Urinary bladder (tissue), 3 donors: ENCODE measurements at regions not wholly inside any gene's neighbourhood (a gene's known extent, or its start where the extent isn't known, plus 50 kb on each side); places are given as distances from the start of the nearest gene placed in this dataset.

ENCODE experiments used
- DNase-seq: peaks from one replicate; pipeline ENCODE4 v3.0.0-alpha.2; 2015; ENCODE audit errors: extremely low spot score
- H3K27ac ChIP-seq: one replicate; pipeline ENCODE4 v1.5.1; 2013; ENCODE audit warnings: low read depth, mild to moderate bottlenecking, moderate library complexity
- H3K36me3 ChIP-seq: one replicate; pipeline ENCODE4 v1.6.1; 2013; ENCODE audit warnings: mild to moderate bottlenecking, moderate library complexity; ENCODE audit not compliant: insufficient read depth
- H3K4me1 ChIP-seq: one replicate; pipeline ENCODE4 v1.6.1; 2013; ENCODE audit warnings: mild to moderate bottlenecking, moderate library complexity; ENCODE audit not compliant: insufficient read depth
- H3K4me3 ChIP-seq: one replicate; pipeline ENCODE4 v1.5.1; 2013; ENCODE audit warnings: low read depth, low read length
- WGBS: extraction: QIAGEN DNeasy Blood & Tissue Kit; methylation state at CpG from one replicate; pipeline ENCODE4 v1.1.7; 2013; 5-methylcytosine and 5-hydroxymethylcytosine counted together
- donor health status: healthy with polysubstance abuse.
- donor health status: healthy.

DNA sequence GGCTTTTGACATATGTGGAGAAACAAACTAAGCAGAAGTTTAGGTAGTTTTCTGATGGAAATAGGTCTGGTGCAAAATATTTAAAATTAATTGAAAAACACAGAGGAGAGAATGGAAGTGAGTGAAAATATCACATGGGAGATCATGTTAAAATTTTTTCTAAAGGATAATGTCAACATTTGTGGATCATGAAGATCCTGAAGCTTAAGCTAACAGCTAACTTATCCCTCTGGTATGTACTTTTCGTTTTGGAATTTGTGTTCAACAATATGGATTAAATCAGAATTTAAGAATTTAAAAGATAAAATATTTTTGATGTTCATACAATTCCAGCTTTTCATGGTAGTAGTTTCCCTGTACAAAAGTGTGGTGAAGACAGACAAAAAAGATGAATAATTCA is 572.8 kb upstream of the FAM241A start:
- 24% methylated on average over 1 of the region's 1 CpG for WGBS
- no peaks in the 10 kb centered on the region for H3K4me1 ChIP-seq
- H3K27ac ChIP-seq: no peak overlapping the region
- DNase-seq: no peak
- no peaks in the 10 kb centered on the region for H3K36me3 ChIP-seq
- H3K4me3 ChIP-seq: no peak overlapping the region

DNA sequence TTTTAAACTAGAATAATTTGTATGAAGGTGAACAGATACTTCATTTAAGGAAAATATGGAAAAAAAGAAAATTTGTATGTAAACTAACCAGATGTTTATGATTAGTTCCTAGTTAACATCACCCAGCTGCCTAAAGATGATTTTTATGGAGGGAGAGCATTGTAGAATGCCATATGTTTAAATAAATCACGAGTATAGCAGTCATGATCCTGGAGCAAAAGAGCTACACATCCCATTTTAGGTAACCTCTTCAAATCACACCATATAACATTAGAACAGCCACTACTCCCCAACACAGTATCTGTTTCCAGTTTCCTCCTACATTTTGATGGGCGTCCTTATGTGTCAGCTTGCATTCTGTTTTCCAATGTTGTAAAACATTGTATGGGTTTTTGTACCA is 571.9 kb upstream of the FAM241A start:
- Histone ChIP-seq H3K36me3 (no peaks in the 10 kb centered on the region), H3K27ac (no peak overlapping the region), H3K4me3 (no peak overlapping the region), H3K4me1 (no peaks in the 10 kb centered on the region)
- WGBS: 48% methylated on average over 2 of the region's 2 CpGs
- DNase-seq: no peak

- H3K27ac ChIP-seq: no peak overlapping the region
- no peak for DNase-seq
- no peak overlapping the region for H3K4me3 ChIP-seq
- no peaks in the 10 kb centered on the region for H3K36me3 ChIP-seq
- H3K4me1 ChIP-seq: no peaks in the 10 kb centered on the region
These were observed 565.5 kb upstream of the FAM241A start for GRCh38 chr4:111579767-111580166.

DNA sequence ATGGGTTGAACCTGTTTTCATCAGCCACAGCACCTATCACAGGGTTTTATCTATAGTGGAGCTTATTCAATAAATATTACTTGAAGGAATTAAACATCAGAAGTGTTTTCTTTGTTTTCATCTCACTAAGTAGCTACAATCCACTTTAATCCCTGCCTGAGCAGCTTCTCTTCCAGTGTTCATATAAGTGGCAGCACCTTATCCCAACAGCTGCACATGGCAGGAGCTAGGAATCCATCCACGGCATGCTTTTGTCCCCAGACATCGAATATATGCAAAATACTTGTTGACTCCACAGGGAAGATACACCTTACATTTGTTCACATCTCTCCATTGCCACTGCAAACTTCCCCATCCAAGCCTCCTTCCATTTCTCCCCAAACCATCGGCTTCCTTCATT is 549.8 kb upstream of the FAM241A start:
- no peaks in the 10 kb centered on the region for H3K4me1 ChIP-seq
- no peak overlapping the region for H3K27ac ChIP-seq
- H3K4me3 ChIP-seq: no peak overlapping the region
- H3K36me3 ChIP-seq: no peaks in the 10 kb centered on the region
- 86% methylated on average over 3 of the region's 3 CpGs for WGBS
- DNase-seq: no peak

- 94% methylated on average over 4 of the region's 4 CpGs for WGBS
- H3K36me3 ChIP-seq: no peaks in the 10 kb centered on the region
- DNase-seq: no peak
- H3K4me3 ChIP-seq: no peak overlapping the region
- no peak overlapping the region for H3K27ac ChIP-seq
- no peaks in the 10 kb centered on the region for H3K4me1 ChIP-seq
These were observed 548.8 kb upstream of the FAM241A start for GRCh38 chr4:111596491-111596890.

- no peaks in the 10 kb centered on the region for H3K4me1 ChIP-seq
- H3K4me3 ChIP-seq: no peak overlapping the region
- no peak overlapping the region for H3K27ac ChIP-seq
- H3K36me3 ChIP-seq: no peaks in the 10 kb centered on the region
- no peak for DNase-seq
- 73% methylated on average over 3 of the region's 3 CpGs for WGBS
These were observed 543.6 kb upstream of the FAM241A start for GRCh38 chr4:111601671-111602070.

DNA sequence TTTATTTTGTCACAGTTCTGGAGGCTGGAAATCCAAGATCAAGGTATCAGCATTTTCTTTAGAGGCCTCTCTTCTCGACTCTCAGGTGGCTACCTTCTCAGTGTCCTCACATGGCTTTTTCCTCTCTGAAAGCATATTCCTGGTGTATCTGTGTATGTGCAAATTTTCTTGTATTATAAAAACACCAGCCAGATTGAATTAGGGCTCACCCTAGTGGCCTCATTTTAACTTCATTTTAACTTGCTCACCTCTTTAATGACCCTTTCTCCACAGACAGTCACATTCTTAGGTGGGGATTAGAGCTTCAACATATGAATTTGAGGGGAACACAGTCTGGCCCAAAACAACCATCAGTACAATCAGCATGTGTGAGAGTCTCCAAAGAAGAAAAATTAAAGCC is 542.4 kb upstream of the FAM241A start:
- WGBS: 62% methylated on average over 1 of the region's 1 CpG
- no peak for DNase-seq
- Histone ChIP-seq H3K4me1 (no peaks in the 10 kb centered on the region), H3K4me3 (no peak overlapping the region), H3K27ac (no peak overlapping the region), H3K36me3 (no peaks in the 10 kb centered on the region)

DNA sequence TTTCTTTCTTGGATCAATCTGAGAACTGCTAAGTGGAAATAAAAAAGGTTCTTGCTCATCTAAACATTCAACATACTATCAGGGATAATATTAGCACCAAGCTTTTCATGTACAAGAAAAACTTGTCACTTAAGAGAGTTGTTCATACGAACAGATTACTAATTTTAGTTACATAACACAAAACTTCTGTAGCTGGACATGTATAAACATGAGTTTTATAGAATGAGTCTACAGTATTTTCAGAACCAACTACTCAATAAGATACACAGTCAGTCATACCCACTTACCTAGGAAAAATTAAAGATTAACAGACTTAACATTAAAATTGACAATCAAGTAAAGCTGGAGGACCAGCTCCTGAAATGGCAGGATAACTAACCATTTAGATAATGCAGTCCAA is 540.1 kb upstream of the FAM241A start:
- whole genome bisulfite sequencing: 41% methylated on average over 1 of the region's 1 CpG
- Histone ChIP-seq H3K4me1 (no peaks in the 10 kb centered on the region), H3K27ac (no peak overlapping the region), H3K36me3 (no peaks in the 10 kb centered on the region), H3K4me3 (no peak overlapping the region)
- no peak for DNase-seq

GRCh38 chr4:111610681-111611080 is 534.6 kb upstream of the FAM241A start:
- Histone ChIP-seq H3K4me3 (no peak overlapping the region), H3K27ac (no peak overlapping the region), H3K36me3 (no peaks in the 10 kb centered on the region), H3K4me1 (no peaks in the 10 kb centered on the region)
- 83% methylated on average over 5 of the region's 5 CpGs for WGBS
- DNase-seq: no peak

DNA sequence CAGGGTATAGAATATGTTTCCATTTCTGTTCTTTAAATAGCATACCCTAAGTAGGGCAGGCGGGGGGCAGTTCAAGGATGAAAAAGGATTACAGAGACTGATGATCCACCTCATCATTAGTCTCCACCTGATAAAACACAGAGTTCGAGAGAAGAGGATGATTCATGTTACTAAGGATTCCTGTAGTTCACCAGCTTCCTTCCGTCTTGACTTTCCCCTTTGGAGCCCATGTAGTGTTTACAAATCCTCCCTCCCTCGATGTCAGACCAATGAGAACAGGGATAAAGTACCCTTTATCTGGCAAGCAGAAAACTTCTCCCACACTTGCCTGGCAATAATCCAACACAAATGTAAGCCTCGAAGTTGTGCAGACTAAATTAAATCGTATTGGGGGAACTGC is 526.3 kb upstream of the FAM241A start:
- no peaks in the 10 kb centered on the region for H3K4me1 ChIP-seq
- DNase-seq: no peak
- no peaks in the 10 kb centered on the region for H3K36me3 ChIP-seq
- 24% methylated on average over 6 of the region's 6 CpGs for WGBS
- H3K27ac ChIP-seq: no peak overlapping the region
- no peak overlapping the region for H3K4me3 ChIP-seq

DNA sequence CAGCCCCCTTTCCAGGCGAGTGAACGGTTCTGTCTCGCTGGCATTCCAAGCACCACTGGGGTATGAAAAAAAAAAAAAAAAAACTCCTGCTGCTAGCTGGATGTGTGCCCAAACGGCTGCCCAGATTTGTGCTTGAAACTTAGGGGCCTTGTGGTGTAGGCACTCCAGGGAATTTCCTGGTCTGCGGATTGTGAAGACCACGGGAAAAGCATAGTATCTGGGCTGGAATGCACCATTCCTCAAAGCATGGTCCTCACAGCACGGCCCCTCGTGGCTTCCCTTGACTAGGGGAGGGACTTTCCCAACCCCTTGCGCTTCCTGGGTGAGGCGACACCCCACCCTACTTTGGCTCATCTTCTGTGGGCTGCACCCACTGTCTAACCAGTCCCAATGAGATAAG is 516.8 kb upstream of the FAM241A start:
- H3K4me1 ChIP-seq: no peaks in the 10 kb centered on the region
- no peak for DNase-seq
- H3K36me3 ChIP-seq: no peaks in the 10 kb centered on the region
- 77% methylated on average over 10 of the region's 10 CpGs for WGBS
- H3K27ac ChIP-seq: no peak overlapping the region
- no peak overlapping the region for H3K4me3 ChIP-seq

DNA sequence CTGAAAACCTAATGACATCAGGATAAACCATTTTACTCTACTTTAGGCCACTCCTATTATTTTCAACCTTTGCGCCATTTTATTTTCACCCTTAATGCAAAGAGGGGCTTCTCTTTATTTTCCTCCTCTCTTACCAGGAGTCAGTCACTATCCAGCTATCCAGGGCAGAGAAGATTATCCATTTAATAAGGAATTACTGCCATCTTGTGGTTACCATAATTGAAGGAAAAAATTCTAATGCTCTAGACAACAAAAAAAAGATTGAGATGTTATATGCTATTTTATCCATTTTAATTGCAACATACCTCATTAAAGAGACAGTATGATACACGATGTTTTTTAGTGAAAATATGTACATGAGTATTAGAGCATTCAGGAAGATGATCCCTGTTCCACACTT is 514.5 kb upstream of the FAM241A start:
- no peak overlapping the region for H3K4me3 ChIP-seq
- DNase-seq: no peak
- 31% methylated on average over 2 of the region's 2 CpGs for WGBS
- H3K4me1 ChIP-seq: no peaks in the 10 kb centered on the region
- H3K36me3 ChIP-seq: no peaks in the 10 kb centered on the region
- no peak overlapping the region for H3K27ac ChIP-seq

GRCh38 chr4:111631215-111631999 is 513.8 kb upstream of the FAM241A start:
- no peaks in the 10 kb centered on the region for H3K36me3 ChIP-seq
- no peaks in the 10 kb centered on the region for H3K4me1 ChIP-seq
- DNase-seq: no peak
- no peak overlapping the region for H3K27ac ChIP-seq
- no peak overlapping the region for H3K4me3 ChIP-seq
- 83% methylated on average over 2 of the region's 2 CpGs for WGBS

DNA sequence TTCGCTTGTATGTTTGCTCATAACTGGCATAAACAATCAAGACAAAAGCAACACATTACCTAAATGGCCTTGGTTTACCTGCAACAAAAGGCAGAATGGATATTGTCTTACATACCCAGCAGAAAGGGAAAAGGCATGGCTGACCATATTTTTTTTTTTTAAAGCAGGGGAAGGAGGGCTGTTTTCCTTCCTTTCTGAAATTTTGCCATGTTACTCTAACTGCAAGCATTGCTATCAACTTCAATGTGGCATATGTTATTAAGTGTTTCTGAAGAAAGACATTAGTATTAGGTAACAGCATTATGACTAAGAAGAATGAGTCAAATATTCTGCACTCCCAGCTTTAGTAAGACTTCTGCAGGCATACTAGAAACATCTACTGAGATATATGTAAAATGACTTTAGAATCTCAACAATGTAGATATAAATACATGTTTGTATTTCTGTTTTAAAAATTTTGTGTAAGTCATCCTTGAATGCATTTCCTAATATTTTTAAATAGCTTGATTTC is 512.6 kb upstream of the FAM241A start:
- 96% methylated on average over 1 of the region's 1 CpG for WGBS
- DNase-seq: no peak
- H3K36me3 ChIP-seq: no peaks in the 10 kb centered on the region

More for the DNA sequence above, 512.6 kb upstream of the FAM241A start:
- Histone ChIP-seq H3K4me1 (no peaks in the 10 kb centered on the region), H3K27ac (no peak overlapping the region), H3K4me3 (no peak overlapping the region)
